Choroid plexus epithelial cell (primary cell): ENCODE measurements at regions not wholly inside any gene's neighbourhood (a gene's known extent, or its start where the extent isn't known, plus 50 kb on each side); places are given as distances from the start of the nearest gene placed in this dataset.
"Not testable (repeated sequence)": the region's sequence is repeated elsewhere in the genome, so short reads cannot be mapped to it uniquely, and the experiment has no call there.

ENCODE experiments used
- DNase-seq: peaks from one replicate; pipeline ENCODE4 v3.0.0-alpha.2; 2010; ENCODE audit warnings: low read depth
- H3K4me3 ChIP-seq: 2 replicates; pipeline ENCODE4 v1.5.1; 2011; ENCODE audit warnings: low read depth, mild to moderate bottlenecking, control low read depth, low read length, moderate library complexity
- CTCF ChIP-seq: conservative IDR thresholded peaks from 2 replicates; pipeline ENCODE4 v1.5.1; 2011; ENCODE audit warnings: low read depth, mild to moderate bottlenecking, control low read depth, inconsistent platforms, low read length, moderate library complexity

DNA sequence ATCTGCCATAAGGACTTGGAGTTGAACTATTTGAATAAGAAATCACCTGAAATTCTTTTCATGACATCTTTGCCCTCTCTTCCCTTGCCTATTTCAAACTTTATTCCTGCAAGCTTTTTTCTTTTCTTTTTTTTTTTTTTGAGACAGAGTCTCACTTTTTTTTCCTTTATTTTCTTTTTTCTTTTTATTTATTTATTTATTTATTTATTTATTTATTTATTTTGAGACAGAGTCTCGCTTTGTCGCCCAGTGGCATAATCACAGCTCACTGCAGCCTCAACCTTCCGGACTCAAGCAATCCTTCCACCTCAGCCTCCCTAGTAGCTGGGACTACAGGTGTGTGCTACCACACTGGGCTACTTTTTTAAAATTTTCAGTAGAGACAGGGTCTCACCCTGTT is 369.3 kb upstream of the ATP11B start:
- no peak for DNase-seq
- H3K4me3 ChIP-seq, result no peak overlapping the region

GRCh38 chr3:182425926-182426718 is 367.2 kb upstream of the ATP11B start:
- not testable (repeated sequence) for DNase-seq, H3K4me3 ChIP-seq

More for the DNA sequence above, 369.3 kb upstream of the ATP11B start:
- TF ChIP-seq CTCF, result no peak

DNA sequence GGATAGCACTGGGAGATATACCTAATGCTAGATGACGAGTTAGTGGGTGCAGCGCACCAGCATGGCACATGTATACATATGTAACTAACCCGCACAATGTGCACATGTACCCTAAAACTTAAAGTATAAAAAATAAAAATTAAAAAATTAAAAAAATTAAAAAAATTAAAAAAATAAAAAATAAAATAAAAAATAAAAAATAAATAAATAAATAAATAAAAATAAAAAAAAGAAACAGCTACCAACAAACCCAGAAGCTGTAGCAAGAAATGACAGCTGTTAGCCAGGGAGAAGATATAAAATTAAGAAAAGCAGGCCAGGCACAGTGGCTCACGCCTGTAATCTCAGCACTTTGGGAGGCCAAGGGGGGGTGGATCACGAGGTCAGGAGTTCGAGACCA is 361.3 kb upstream of the ATP11B start:
- not testable (repeated sequence) for DNase-seq, H3K4me3 ChIP-seq

- no peak for DNase-seq
- no peak for TF ChIP-seq CTCF
- no peak overlapping the region for H3K4me3 ChIP-seq
Observed at GRCh38 chr3:182435860-182436259, 357.4 kb upstream of the ATP11B start.

GRCh38 chr3:182436547-182436946 is 356.8 kb upstream of the ATP11B start:
- no peak for DNase-seq
- no peak for TF ChIP-seq CTCF
- no peak overlapping the region for H3K4me3 ChIP-seq

GRCh38 chr3:182438398-182438797 is 354.9 kb upstream of the ATP11B start:
- no peak for DNase-seq
- TF ChIP-seq CTCF, result no peak
- H3K4me3 ChIP-seq, result no peak overlapping the region

DNA sequence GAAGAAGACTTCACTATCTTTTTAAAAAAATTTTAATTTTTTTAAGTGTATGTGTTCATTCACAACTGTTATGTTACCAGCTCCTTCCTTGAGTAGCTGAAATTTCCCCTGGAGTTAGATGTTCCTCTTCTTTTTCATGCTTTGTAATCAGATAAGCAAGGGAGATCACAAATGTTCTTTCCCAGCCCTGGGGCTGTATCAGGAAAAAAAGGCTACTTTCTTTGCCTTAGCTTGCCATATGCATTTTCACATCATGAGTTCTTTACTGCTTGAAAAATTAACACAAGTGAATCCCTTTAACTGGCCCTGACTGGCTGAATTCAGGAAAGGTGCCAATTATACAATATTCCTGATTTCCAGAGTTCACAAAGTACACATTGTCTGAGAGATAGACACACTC is 353.2 kb upstream of the ATP11B start:
- DNase-seq, result no peak
- no peak overlapping the region for H3K4me3 ChIP-seq
- TF ChIP-seq CTCF, result no peak

DNA sequence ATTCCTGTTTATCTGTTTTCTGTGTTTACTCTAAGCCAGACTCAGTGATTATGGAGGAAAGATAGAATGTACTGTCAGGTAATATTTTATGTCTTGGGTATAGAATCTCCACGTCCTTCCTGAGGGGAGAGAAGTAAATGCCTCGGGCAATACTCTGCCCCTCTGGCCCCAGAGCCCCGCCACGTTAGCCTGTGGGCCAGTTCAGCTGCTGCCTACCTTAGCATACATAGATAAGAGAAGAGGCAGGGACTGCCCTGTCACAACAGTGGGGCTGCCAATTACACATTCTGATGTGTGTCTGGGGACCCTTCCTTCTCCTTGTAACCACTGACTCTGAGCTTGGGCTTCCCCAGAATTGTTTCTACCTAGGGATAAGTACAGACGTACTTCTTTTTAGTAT is 347.7 kb upstream of the ATP11B start:
- no peak for TF ChIP-seq CTCF
- DNase-seq, result no peak
- no peak overlapping the region for H3K4me3 ChIP-seq
